Mesenchymal stem cell (in vitro differentiated cells and primary cell): ENCODE measurements at regions not wholly inside any gene's neighbourhood (a gene's known extent, or its start where the extent isn't known, plus 50 kb on each side); places are given as distances from the start of the nearest gene placed in this dataset.

ENCODE experiments used
- DNase-seq: peaks from one replicate; pipeline ENCODE4 v3.0.0-alpha.2; 2013
- H2AFZ ChIP-seq: one replicate; pipeline ENCODE4 v1.6.1; 2013; ENCODE audit warnings: low read depth, mild to moderate bottlenecking, control low read depth, inconsistent platforms, low read length, moderate library complexity
- H2AK5ac ChIP-seq: 2 replicates; pipeline ENCODE4 v1.6.1; 2013; ENCODE audit warnings: low read length, moderate library complexity, mild to moderate bottlenecking, inconsistent platforms; ENCODE audit not compliant: severe bottlenecking
- H2BK120ac ChIP-seq: one replicate; pipeline ENCODE4 v1.6.1; 2013; ENCODE audit warnings: low read depth, mild to moderate bottlenecking, inconsistent platforms, low read length, moderate library complexity
- H2BK12ac ChIP-seq, 2 experiments: one replicate each; pipeline ENCODE4 v1.6.1; 2013; ENCODE audit warnings: inconsistent platforms in 2 of 2, low read length in 2 of 2, mild to moderate bottlenecking in 2 of 2, moderate library complexity in 2 of 2, control low read depth in 1 of 2
- H2BK15ac ChIP-seq: one replicate; pipeline ENCODE4 v1.6.1; 2013; ENCODE audit warnings: mild to moderate bottlenecking, low read depth, inconsistent platforms; ENCODE audit not compliant: poor library complexity, severe bottlenecking
- H2BK5ac ChIP-seq: 2 replicates; pipeline ENCODE4 v1.6.1; 2013; ENCODE audit warnings: low read depth, mild to moderate bottlenecking, low read length, control low read depth, inconsistent platforms; ENCODE audit not compliant: poor library complexity, severe bottlenecking
- H3K14ac ChIP-seq, 2 experiments: one replicate each; pipeline ENCODE4 v1.6.1; 2013; ENCODE audit warnings: inconsistent platforms in 2 of 2, low read length in 2 of 2, control low read depth in 1 of 2, mild to moderate bottlenecking in 1 of 2, moderate library complexity in 1 of 2
- H3K18ac ChIP-seq, 2 experiments: one replicate each; pipeline ENCODE4 v1.6.1; 2013; ENCODE audit warnings: inconsistent platforms in 2 of 2, low read length in 2 of 2, control low read depth in 1 of 2, low read depth in 1 of 2, mild to moderate bottlenecking in 1 of 2
- H3K23ac ChIP-seq, 2 experiments: one replicate each; pipeline ENCODE4 v1.6.1; 2013; ENCODE audit warnings: inconsistent platforms in 2 of 2, low read length in 2 of 2, mild to moderate bottlenecking in 2 of 2, moderate library complexity in 2 of 2, control low read depth in 1 of 2
- H3K27ac ChIP-seq: 2 replicates; pipeline ENCODE4 v1.5.1; 2013; ENCODE audit warnings: mild to moderate bottlenecking, moderate library complexity, low read length, control low read depth, inconsistent platforms; ENCODE audit not compliant: poor library complexity, severe bottlenecking
- H3K27me3 ChIP-seq, 2 experiments: 2 replicates each; pipeline versions ENCODE4 v1.6.1 to v1.7.0; 2013; ENCODE audit warnings: low read length in 2 of 2, mild to moderate bottlenecking in 2 of 2, moderate library complexity in 2 of 2, control low read depth in 1 of 2, inconsistent platforms in 1 of 2; ENCODE audit not compliant: control insufficient read depth in 1 of 2, insufficient read depth in 1 of 2
- H3K36me3 ChIP-seq, 2 experiments: 2 replicates each; pipeline versions ENCODE4 v1.6.1 to v1.7.0; 2013; ENCODE audit warnings: low read length in 2 of 2, control low read depth in 1 of 2, inconsistent platforms in 1 of 2, low read depth in 1 of 2, mild to moderate bottlenecking in 1 of 2; ENCODE audit not compliant: insufficient read depth in 2 of 2, control insufficient read depth in 1 of 2
- H3K4ac ChIP-seq, 2 experiments: one replicate each; pipeline ENCODE4 v1.6.1; 2013; ENCODE audit warnings: inconsistent platforms in 2 of 2, low read length in 2 of 2, mild to moderate bottlenecking in 2 of 2, moderate library complexity in 2 of 2, control low read depth in 1 of 2, low read depth in 1 of 2
- H3K4me1 ChIP-seq: 2 replicates; pipeline ENCODE4 v1.6.1; 2013; ENCODE audit warnings: low read depth, low read length, control low read depth; ENCODE audit not compliant: control insufficient read depth, insufficient read depth
- H3K4me2 ChIP-seq: 2 replicates; pipeline ENCODE4 v1.6.1; 2013; ENCODE audit warnings: low read length, mild to moderate bottlenecking, inconsistent platforms; ENCODE audit not compliant: poor library complexity, severe bottlenecking
- H3K4me3 ChIP-seq, 2 experiments: 2 replicates each; pipeline versions ENCODE4 v1.5.1 to v1.7.0; 2013; ENCODE audit warnings: low read length in 2 of 2, mild to moderate bottlenecking in 2 of 2, control low read depth in 1 of 2, low read depth in 1 of 2; ENCODE audit not compliant: insufficient read depth in 1 of 2
- H3K79me1 ChIP-seq: replicated peaks from 2 replicates; pipeline ENCODE4 v1.6.1; 2013; ENCODE audit warnings: mild to moderate bottlenecking, control low read depth, low read length, inconsistent platforms; ENCODE audit not compliant: poor library complexity, severe bottlenecking
- H3K9ac ChIP-seq: 2 replicates; pipeline ENCODE4 v1.7.0; 2013; ENCODE audit warnings: mild to moderate bottlenecking, low read length, moderate library complexity
- H3K9me3 ChIP-seq: 2 replicates; pipeline ENCODE4 v1.7.0; 2013; ENCODE audit warnings: mild to moderate bottlenecking, low read length; ENCODE audit not compliant: control insufficient read depth
- H4K8ac ChIP-seq: one replicate; pipeline ENCODE4 v1.6.1; 2013; ENCODE audit warnings: inconsistent platforms, mild to moderate bottlenecking, low read length, moderate library complexity
- H4K91ac ChIP-seq: one replicate; pipeline ENCODE4 v1.6.1; 2013; ENCODE audit warnings: mild to moderate bottlenecking, low read length, inconsistent platforms
- WGBS: methylation state at CpG from one replicate; pipeline ENCODE4 v1.1.7; 2013; ENCODE audit warnings: mixed read lengths; 5-methylcytosine and 5-hydroxymethylcytosine counted together

- Histone ChIP-seq H3K4ac (no peak overlapping the region), H3K79me1 (no peaks in the 10 kb centered on the region), H3K27me3 (peaks cover 0 to 4% of the 10 kb centered on the region in 2 experiments), H3K27ac (no peak overlapping the region), H2BK15ac (no peak overlapping the region), H3K4me3 (no peak overlapping the region), H3K36me3 (no peaks in the 10 kb centered on the region), H2BK120ac (no peak overlapping the region), H3K4me1 (peaks cover 11% of the 10 kb centered on the region), H2AK5ac (peak overlapping the region; percentile 81), H2BK5ac (peak overlapping the region; percentile 11), H3K14ac (no peak overlapping the region), H3K4me2 (no peak overlapping the region), H2AFZ (no peak overlapping the region), H3K23ac (no peak overlapping the region), H4K8ac (no peak overlapping the region), H3K9me3 (no peaks in the 10 kb centered on the region), H4K91ac (no peak overlapping the region), H3K18ac (no peak overlapping the region), H3K9ac (no peak overlapping the region), H2BK12ac (no peak overlapping the region)
- DNase-seq = no peak
- WGBS = 87% methylated on average over 20 of the region's 20 CpGs
These were observed 208.2 kb upstream of the FOXN3 start for GRCh38 chr14:89625244-89625713.

- Histone ChIP-seq H3K4ac (no peak overlapping the region), H3K4me3 (no peak overlapping the region), H2BK120ac (no peak overlapping the region), H3K9me3 (no peaks in the 10 kb centered on the region), H3K14ac (no peak overlapping the region), H2AFZ (no peak overlapping the region), H2BK12ac (no peak overlapping the region), H3K36me3 (no peaks in the 10 kb centered on the region), H4K8ac (no peak overlapping the region), H3K23ac (no peak overlapping the region), H4K91ac (no peak overlapping the region), H3K27ac (no peak overlapping the region), H3K27me3 (peaks cover 0 to 4% of the 10 kb centered on the region in 2 experiments), H3K4me1 (peaks cover 7% of the 10 kb centered on the region), H2BK15ac (no peak overlapping the region), H2BK5ac (no peak overlapping the region), H2AK5ac (peak overlapping the region; percentile 15), H3K79me1 (no peaks in the 10 kb centered on the region), H3K9ac (no peak overlapping the region), H3K18ac (no peak overlapping the region), H3K4me2 (no peak overlapping the region)
- WGBS = 92% methylated on average over 13 of the region's 15 CpGs
- DNase-seq = no peak
These were observed 207.6 kb upstream of the FOXN3 start for GRCh38 chr14:89624500-89625156.

- no peak overlapping the region for H2AFZ ChIP-seq
- no peak for DNase-seq
- H4K8ac ChIP-seq = no peak overlapping the region
- H3K36me3 ChIP-seq = no peaks in the 10 kb centered on the region
- H3K4me1 ChIP-seq = peaks cover 6% of the 10 kb centered on the region
- no peak overlapping the region for H3K4me3 ChIP-seq
- H3K27me3 ChIP-seq = peaks cover 0 to 4% of the 10 kb centered on the region in 2 experiments
- H2BK12ac ChIP-seq = no peak overlapping the region
- peak overlapping the region; percentile 91 for H2AK5ac ChIP-seq
- H3K4ac ChIP-seq = no peak overlapping the region
- no peaks in the 10 kb centered on the region for H3K9me3 ChIP-seq
- no peak overlapping the region for H2BK5ac ChIP-seq
- peak overlapping the region; percentile 22 for H4K91ac ChIP-seq
- H3K79me1 ChIP-seq = no peaks in the 10 kb centered on the region
- H3K23ac ChIP-seq = peak overlapping the region in 1 of 2 experiments; percentile 59
- no peak overlapping the region for H3K18ac ChIP-seq
- no peak overlapping the region for H3K27ac ChIP-seq
- WGBS = 93% methylated on average over 14 of the region's 14 CpGs
- H2BK120ac ChIP-seq = no peak overlapping the region
- no peak overlapping the region for H3K9ac ChIP-seq
- no peak overlapping the region for H3K4me2 ChIP-seq
- H2BK15ac ChIP-seq = peak overlapping the region; percentile 26
- peak overlapping the region in 1 of 2 experiments; percentile 70 for H3K14ac ChIP-seq
These were observed 205.0 kb upstream of the FOXN3 start for GRCh38 chr14:89621791-89622638.

- Histone ChIP-seq H2AFZ (no peak overlapping the region), H2BK12ac (no peak overlapping the region), H3K14ac (no peak overlapping the region), H2AK5ac (peak overlapping the region; percentile 57), H3K18ac (no peak overlapping the region), H3K9ac (no peak overlapping the region), H2BK120ac (no peak overlapping the region), H4K8ac (no peak overlapping the region), H2BK5ac (no peak overlapping the region), H2BK15ac (no peak overlapping the region), H3K4me2 (no peak overlapping the region), H3K79me1 (peaks cover 4% of the 10 kb centered on the region), H3K4me3 (no peak overlapping the region), H3K23ac (no peak overlapping the region), H3K27me3 (peaks cover 0 to 4% of the 10 kb centered on the region in 2 experiments), H3K4me1 (peaks cover 6% of the 10 kb centered on the region), H3K27ac (no peak overlapping the region), H4K91ac (no peak overlapping the region), H3K36me3 (no peaks in the 10 kb centered on the region), H3K4ac (no peak overlapping the region), H3K9me3 (no peaks in the 10 kb centered on the region)
- WGBS = 98% methylated on average over 5 of the region's 5 CpGs
- no peak for DNase-seq
These were observed 204.0 kb upstream of the FOXN3 start for GRCh38 chr14:89621009-89621421.
